Tibial nerve (tissue), 3 donors: ENCODE measurements at regions not wholly inside any gene's neighbourhood (a gene's known extent, or its start where the extent isn't known, plus 50 kb on each side); places are given as distances from the start of the nearest gene placed in this dataset.

ENCODE experiments used
- POLR2A ChIP-seq, 2 donors: fragments of 450-650 bp; IDR thresholded peaks; one replicate each; pipeline ENCODE4 v1.6.1; 2017; ENCODE audit warnings: antibody characterized with exemption in 2 of 2, mild to moderate bottlenecking in 2 of 2, moderate library complexity in 2 of 2
- TF ChIP-seq, protein P1 (sequence below), 5 experiments: fragments of 200-600 bp in 3 of 5; fragments of 450-650 bp in 2 of 5; sonication (generic) in 3 of 5; IDR thresholded peaks; one replicate each; pipeline ENCODE4 v1.5.1; 2016 to 2019; ENCODE audit warnings: antibody characterized with exemption in 5 of 5, mild to moderate bottlenecking in 3 of 5, moderate library complexity in 2 of 5

GRCh38 chr1:182305861-182306260 is 85.7 kb downstream of the GLUL start:
- TF ChIP-seq, protein P1, sequence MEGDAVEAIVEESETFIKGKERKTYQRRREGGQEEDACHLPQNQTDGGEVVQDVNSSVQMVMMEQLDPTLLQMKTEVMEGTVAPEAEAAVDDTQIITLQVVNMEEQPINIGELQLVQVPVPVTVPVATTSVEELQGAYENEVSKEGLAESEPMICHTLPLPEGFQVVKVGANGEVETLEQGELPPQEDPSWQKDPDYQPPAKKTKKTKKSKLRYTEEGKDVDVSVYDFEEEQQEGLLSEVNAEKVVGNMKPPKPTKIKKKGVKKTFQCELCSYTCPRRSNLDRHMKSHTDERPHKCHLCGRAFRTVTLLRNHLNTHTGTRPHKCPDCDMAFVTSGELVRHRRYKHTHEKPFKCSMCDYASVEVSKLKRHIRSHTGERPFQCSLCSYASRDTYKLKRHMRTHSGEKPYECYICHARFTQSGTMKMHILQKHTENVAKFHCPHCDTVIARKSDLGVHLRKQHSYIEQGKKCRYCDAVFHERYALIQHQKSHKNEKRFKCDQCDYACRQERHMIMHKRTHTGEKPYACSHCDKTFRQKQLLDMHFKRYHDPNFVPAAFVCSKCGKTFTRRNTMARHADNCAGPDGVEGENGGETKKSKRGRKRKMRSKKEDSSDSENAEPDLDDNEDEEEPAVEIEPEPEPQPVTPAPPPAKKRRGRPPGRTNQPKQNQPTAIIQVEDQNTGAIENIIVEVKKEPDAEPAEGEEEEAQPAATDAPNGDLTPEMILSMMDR (IDR thresholded peaks at IDR 0.05): no peak
- TF ChIP-seq POLR2A (IDR thresholded peaks at IDR 0.05): no peak
